ENCODE measurements at regions not wholly inside any gene's neighbourhood (a gene's known extent, or its start where the extent isn't known, plus 50 kb on each side); places are given as distances from the start of the nearest gene placed in this dataset.

DNA sequence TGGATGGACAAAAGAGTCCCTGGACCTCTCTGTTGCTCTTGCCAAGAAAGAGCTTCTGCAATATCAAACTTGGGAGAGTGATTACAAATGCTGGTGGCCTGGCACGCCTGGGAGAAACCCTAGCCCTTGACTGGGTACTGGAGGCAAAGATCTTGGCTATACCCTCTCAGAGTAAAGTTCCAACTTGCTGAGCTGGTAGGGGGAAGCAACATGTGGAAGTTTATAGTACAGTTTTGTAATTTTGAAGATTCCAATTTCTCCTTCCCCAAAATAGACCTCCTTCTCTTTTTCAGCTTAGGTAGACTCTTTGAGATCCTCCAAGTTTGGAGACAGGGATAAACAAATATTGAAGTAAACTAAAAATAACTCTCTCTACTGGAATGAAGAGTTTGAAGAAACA, 645.3 kb downstream of the NR4A2 start:
- Mint-ChIP-seq H3K4me3 (ENCODE audit: unreplicated experiment) (no peak overlapping the region), H3K36me3 (ENCODE audit: low read depth) (no peaks in the 10 kb centered on the region), H3K4me1 (ENCODE audit: low read depth) (no peaks in the 10 kb centered on the region), H3K9me3 (ENCODE audit: low read depth) (no peaks in the 10 kb centered on the region), H3K27me3 (ENCODE audit: low read depth) (peaks cover 2% of the 10 kb centered on the region), H3K27ac (ENCODE audit: unreplicated experiment) (no peak overlapping the region)
- TF ChIP-seq CTCF (IDR thresholded peaks at IDR 0.05): no peak
- DNase-seq (ENCODE audit: low spot score): no peak

DNA sequence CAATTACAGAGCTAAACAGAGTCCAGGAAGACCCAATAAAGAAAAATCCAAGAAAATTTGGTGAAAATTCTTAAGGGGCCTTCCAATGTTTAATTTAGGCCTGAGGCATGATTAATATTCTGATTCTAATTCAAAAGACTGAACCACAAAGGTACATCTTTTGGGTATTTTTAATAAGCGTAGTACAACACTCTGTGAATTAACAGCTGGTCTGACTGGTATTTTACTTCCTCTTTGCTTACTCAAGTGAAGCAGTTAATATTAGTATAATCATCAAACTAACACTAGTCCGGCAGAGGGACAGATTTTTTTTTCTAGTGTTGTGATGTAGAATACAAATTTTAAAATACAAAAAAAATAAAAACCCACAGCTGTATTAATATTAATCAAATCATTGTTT, 652.9 kb downstream of the NR4A2 start:
- Mint-ChIP-seq H3K9me3 (ENCODE audit: low read depth) (peaks cover 6% of the 10 kb centered on the region), H3K36me3 (ENCODE audit: low read depth) (no peaks in the 10 kb centered on the region), H3K4me3 (ENCODE audit: unreplicated experiment) (no peak overlapping the region), H3K27ac (ENCODE audit: unreplicated experiment) (no peak overlapping the region), H3K4me1 (ENCODE audit: low read depth) (no peaks in the 10 kb centered on the region), H3K27me3 (ENCODE audit: low read depth) (no peaks in the 10 kb centered on the region)
- TF ChIP-seq CTCF (IDR thresholded peaks at IDR 0.05): no peak
- no peak for DNase-seq (ENCODE audit: low spot score)

GRCh38 chr2:155675920-155676319, 656.6 kb downstream of the NR4A2 start:
- Mint-ChIP-seq H3K36me3 (ENCODE audit: low read depth) (no peaks in the 10 kb centered on the region), H3K9me3 (ENCODE audit: low read depth) (peaks cover 19% of the 10 kb centered on the region), H3K4me3 (ENCODE audit: unreplicated experiment) (no peak overlapping the region), H3K27ac (ENCODE audit: unreplicated experiment) (no peak overlapping the region), H3K27me3 (ENCODE audit: low read depth) (no peaks in the 10 kb centered on the region), H3K4me1 (ENCODE audit: low read depth) (no peaks in the 10 kb centered on the region)
- no peak for DNase-seq (ENCODE audit: low spot score)
- no peak for TF ChIP-seq CTCF (IDR thresholded peaks at IDR 0.05)

GRCh38 chr2:155665704-155666103, 666.8 kb downstream of the NR4A2 start:
- no peak for TF ChIP-seq CTCF (IDR thresholded peaks at IDR 0.05)
- DNase-seq (ENCODE audit: low spot score): peak; percentile 41
- Mint-ChIP-seq H3K9me3 (ENCODE audit: low read depth) (no peaks in the 10 kb centered on the region), H3K36me3 (ENCODE audit: low read depth) (no peaks in the 10 kb centered on the region), H3K27me3 (ENCODE audit: low read depth) (no peaks in the 10 kb centered on the region), H3K4me1 (ENCODE audit: low read depth) (no peaks in the 10 kb centered on the region), H3K27ac (ENCODE audit: unreplicated experiment) (no peak overlapping the region), H3K4me3 (ENCODE audit: unreplicated experiment) (no peak overlapping the region)

GRCh38 chr2:155663265-155663664, 669.3 kb downstream of the NR4A2 start:
- Mint-ChIP-seq H3K9me3 (ENCODE audit: low read depth) (no peaks in the 10 kb centered on the region), H3K4me1 (ENCODE audit: low read depth) (no peaks in the 10 kb centered on the region), H3K27me3 (ENCODE audit: low read depth) (no peaks in the 10 kb centered on the region), H3K36me3 (ENCODE audit: low read depth) (no peaks in the 10 kb centered on the region), H3K27ac (ENCODE audit: unreplicated experiment) (no peak overlapping the region), H3K4me3 (ENCODE audit: unreplicated experiment) (no peak overlapping the region)
- no peak for TF ChIP-seq CTCF (IDR thresholded peaks at IDR 0.05)
- no peak for DNase-seq (ENCODE audit: low spot score)

Data from chondrocyte (in vitro differentiated cells).